Astrocyte of the spinal cord (primary cell): ENCODE measurements at regions not wholly inside any gene's neighbourhood (a gene's known extent, or its start where the extent isn't known, plus 50 kb on each side); places are given as distances from the start of the nearest gene placed in this dataset.

ENCODE experiments used
- DNase-seq: peaks from one replicate; pipeline ENCODE4 v3.0.0; 2011; ENCODE audit warnings: low read depth, low spot score
- H3K4me3 ChIP-seq: 2 replicates; pipeline ENCODE4 v1.5.1; 2011; ENCODE audit warnings: low read depth, mild to moderate bottlenecking, low read length, moderate library complexity
- CTCF ChIP-seq: IDR thresholded peaks from 2 replicates; pipeline ENCODE4 v1.5.1; 2012; ENCODE audit warnings: low read depth, mild to moderate bottlenecking, low read length, inconsistent platforms
- in situ Hi-C: cut with HindIII; loops from 2 replicates; pipeline ENCODE4 v1.10.0; 2017; ENCODE audit warnings: low sequenced_read_pairs

DNA sequence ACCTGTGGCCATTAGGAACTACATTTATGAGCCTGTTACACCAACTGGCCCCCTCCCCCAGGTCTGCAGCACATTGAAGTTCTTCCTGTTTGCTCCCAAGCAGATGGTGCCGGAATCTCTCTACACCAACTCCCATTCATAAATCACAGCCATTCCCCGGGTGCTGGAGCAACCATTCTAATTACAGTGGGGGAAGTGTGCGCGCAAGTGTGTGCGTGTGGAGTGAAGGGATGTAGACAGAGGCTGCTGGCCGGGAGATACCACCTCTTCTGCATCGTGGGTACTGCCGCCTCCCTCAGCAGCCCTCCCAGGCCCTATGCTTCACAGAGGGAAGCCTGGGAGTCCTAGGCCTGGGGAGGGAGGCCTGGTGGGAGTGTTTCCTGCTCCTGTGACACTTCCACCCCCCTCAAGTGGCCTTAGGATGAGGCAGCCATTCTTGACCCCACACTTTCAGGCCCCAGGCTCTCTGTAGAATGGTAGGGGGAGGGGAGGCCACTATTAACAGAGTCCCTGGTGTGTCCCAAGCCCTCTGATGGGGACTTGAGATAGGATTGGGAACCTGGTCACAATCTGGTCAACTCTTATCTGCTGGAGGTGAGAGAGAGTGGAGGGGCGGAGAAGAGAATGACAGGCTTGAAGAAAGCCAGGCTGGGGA, 69.1 kb downstream of the MAGEF1 start:
- no peak overlapping the region for H3K4me3 ChIP-seq
- in situ Hi-C loops = no loop called here
- no peak for DNase-seq
- no peak for TF ChIP-seq CTCF

GRCh38 chr3:184641430-184641829, 70.4 kb downstream of the MAGEF1 start:
- no peak overlapping the region for H3K4me3 ChIP-seq
- DNase-seq = no peak
- no peak for TF ChIP-seq CTCF
- in situ Hi-C loops = no loop called here

GRCh38 chr3:184639351-184639750, 72.5 kb downstream of the MAGEF1 start:
- TF ChIP-seq CTCF = no peak
- H3K4me3 ChIP-seq = no peak overlapping the region
- in situ Hi-C loops = no loop called here
- DNase-seq = no peak

DNA sequence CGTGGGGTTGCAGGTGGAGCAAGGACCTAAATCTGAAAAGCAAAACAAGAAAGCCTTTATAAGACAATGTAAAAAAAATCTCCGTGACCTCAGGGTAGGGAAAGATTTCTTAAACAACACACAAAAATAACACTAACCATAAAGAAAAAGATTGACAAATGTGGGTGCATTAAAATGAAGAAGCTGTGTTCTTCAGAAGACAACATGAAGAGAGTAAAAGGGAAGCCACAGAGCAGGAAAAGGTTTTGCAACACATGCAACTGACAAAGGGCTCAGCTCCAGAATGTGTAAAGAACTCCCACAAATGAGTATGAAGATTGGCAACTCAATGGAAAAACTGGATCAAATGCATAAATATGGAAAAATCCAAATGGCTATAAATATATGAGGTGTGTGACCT, 74.2 kb downstream of the MAGEF1 start:
- no peak for TF ChIP-seq CTCF

GRCh38 chr3:184636741-184637316, 75.0 kb downstream of the MAGEF1 start:
- no peak for TF ChIP-seq CTCF
- no peak overlapping the region for H3K4me3 ChIP-seq
- in situ Hi-C loops = no loop called here
- peak; percentile 62 for DNase-seq

More for the DNA sequence above, 74.2 kb downstream of the MAGEF1 start:
- in situ Hi-C loops = no loop called here
- H3K4me3 ChIP-seq = no peak overlapping the region
- DNase-seq = no peak

GRCh38 chr3:184635774-184636173, 74.2 kb downstream of the EPHB3 start:
- in situ Hi-C loops = no loop called here
- H3K4me3 ChIP-seq = no peak overlapping the region
- TF ChIP-seq CTCF = no peak
- no peak for DNase-seq
